Liver (tissue), 8 donors: ENCODE measurements at regions not wholly inside any gene's neighbourhood (a gene's known extent, or its start where the extent isn't known, plus 50 kb on each side); places are given as distances from the start of the nearest gene placed in this dataset.

Experiments used
- DNase-seq: peaks from one replicate; pipeline ENCODE4 v3.0.0-alpha.2; 2017; ENCODE audit warnings: low spot score
- H3K27ac ChIP-seq, 2 donors: one replicate each; pipeline ENCODE4 v1.7.0; 2013; ENCODE audit warnings: inconsistent platforms in 2 of 2, low read length in 2 of 2, control low read depth in 1 of 2, low read depth in 1 of 2, mild to moderate bottlenecking in 1 of 2
- H3K27me3 ChIP-seq, 4 donors: one replicate each; pipeline versions ENCODE4 v1.6.1 to v1.7.0; 2013; ENCODE audit warnings: low read length in 3 of 4, inconsistent platforms in 1 of 4, mild to moderate bottlenecking in 1 of 4, moderate library complexity in 1 of 4; ENCODE audit not compliant: control insufficient read depth in 4 of 4, insufficient read depth in 4 of 4
- H3K36me3 ChIP-seq, 4 donors: one replicate each; pipeline versions ENCODE4 v1.6.1 to v1.7.0; 2013; ENCODE audit warnings: low read length in 3 of 4, mild to moderate bottlenecking in 3 of 4, low read depth in 1 of 4, moderate library complexity in 1 of 4; ENCODE audit not compliant: control insufficient read depth in 4 of 4, insufficient read depth in 3 of 4
- H3K4me1 ChIP-seq, 4 donors: one replicate each; pipeline versions ENCODE4 v1.6.1 to v1.7.0; 2013; ENCODE audit warnings: low read length in 3 of 4, mild to moderate bottlenecking in 3 of 4, moderate library complexity in 1 of 4; ENCODE audit not compliant: control insufficient read depth in 4 of 4, insufficient read depth in 4 of 4
- H3K4me3 ChIP-seq, 3 donors: one replicate each; pipeline versions ENCODE4 v1.6.1 to v1.7.0; 2013; ENCODE audit warnings: low read length in 3 of 3, control low read depth in 1 of 3, low read depth in 1 of 3, mild to moderate bottlenecking in 1 of 3
- H3K9ac ChIP-seq, 2 donors: one replicate each; pipeline ENCODE4 v1.7.0; 2013; ENCODE audit warnings: low read length in 2 of 2, mild to moderate bottlenecking in 2 of 2, moderate library complexity in 2 of 2, control low read depth in 1 of 2, low read depth in 1 of 2
- H3K9me3 ChIP-seq, 4 donors: one replicate each; pipeline versions ENCODE4 v1.6.1 to v1.7.0; 2013; ENCODE audit warnings: low read length in 3 of 4; ENCODE audit not compliant: control insufficient read depth in 4 of 4
- ATF3 ChIP-seq: IDR thresholded peaks from 2 replicates; pipeline ENCODE4 v1.6.1; 2016; ENCODE audit warnings: antibody characterized with exemption
- CTCF ChIP-seq: fragments of 150-350 bp; IDR thresholded peaks from 2 replicates; pipeline ENCODE4 v1.5.1; 2017; ENCODE audit warnings: improper control_type of control experiment, low read depth, low read length; ENCODE audit not compliant: missing input control
- EGR1 ChIP-seq, 2 donors: IDR thresholded peaks; 2 replicates each; pipeline ENCODE4 v1.6.1; 2016 to 2018; ENCODE audit warnings: antibody characterized with exemption in 2 of 2, low read depth in 2 of 2
- FOXA2 ChIP-seq: IDR thresholded peaks from 2 replicates; pipeline ENCODE4 v1.6.1; 2016; ENCODE audit warnings: antibody characterized with exemption
- GABPA ChIP-seq, 2 donors: IDR thresholded peaks in 1 of 2; conservative IDR thresholded peaks in 1 of 2; 2 replicates each; pipeline ENCODE4 v1.6.1; 2016; ENCODE audit warnings: antibody characterized with exemption in 2 of 2, mild to moderate bottlenecking in 1 of 2, moderate library complexity in 1 of 2
- HNF4A ChIP-seq, 2 donors: conservative IDR thresholded peaks; 2 replicates each; pipeline ENCODE4 v1.6.1; 2016; ENCODE audit warnings: antibody characterized with exemption in 2 of 2, mild to moderate bottlenecking in 2 of 2
- HNF4G ChIP-seq: IDR thresholded peaks from 2 replicates; pipeline ENCODE4 v1.6.1; 2016; ENCODE audit warnings: antibody characterized with exemption
- JUND ChIP-seq, 2 donors: IDR thresholded peaks; 2 replicates each; pipeline ENCODE4 v1.6.1; 2016; ENCODE audit warnings: antibody characterized with exemption in 2 of 2
- MAX ChIP-seq: IDR thresholded peaks from 2 replicates; pipeline ENCODE4 v1.6.1; 2016; ENCODE audit warnings: antibody characterized with exemption
- NR2F2 ChIP-seq: IDR thresholded peaks from 2 replicates; pipeline ENCODE4 v1.6.1; 2016; ENCODE audit warnings: antibody characterized with exemption
- RAD21 ChIP-seq, 2 donors: IDR thresholded peaks; 2 replicates each; pipeline ENCODE4 v1.6.1; 2016; ENCODE audit warnings: antibody characterized with exemption in 2 of 2, mild to moderate bottlenecking in 2 of 2
- REST ChIP-seq: IDR thresholded peaks from 2 replicates; pipeline ENCODE4 v1.6.1; 2016; ENCODE audit warnings: antibody characterized with exemption, mild to moderate bottlenecking
- RXRA ChIP-seq, 2 donors: IDR thresholded peaks; 2 replicates each; pipeline ENCODE4 v1.6.1; 2017 to 2018; ENCODE audit warnings: antibody characterized with exemption in 2 of 2, mild to moderate bottlenecking in 1 of 2
- SP1 ChIP-seq: IDR thresholded peaks from 2 replicates; pipeline ENCODE4 v1.6.1; 2018; ENCODE audit warnings: antibody characterized with exemption, mild to moderate bottlenecking
- TAF1 ChIP-seq: conservative IDR thresholded peaks from 2 replicates; pipeline ENCODE4 v1.6.1; 2016; ENCODE audit warnings: antibody characterized with exemption, mild to moderate bottlenecking
- YY1 ChIP-seq: IDR thresholded peaks from 2 replicates; pipeline ENCODE4 v1.6.1; 2016; ENCODE audit warnings: antibody characterized with exemption, mild to moderate bottlenecking
- ZBTB33 ChIP-seq: IDR thresholded peaks from 2 replicates; pipeline ENCODE4 v1.6.1; 2016; ENCODE audit warnings: antibody characterized with exemption
- WGBS: extraction: QIAGEN DNeasy Blood & Tissue Kit; methylation state at CpG from one replicate; pipeline ENCODE4 v1.1.7; 2013; 5-methylcytosine and 5-hydroxymethylcytosine counted together
- donor health status: healthy.
- donor health status: healthy.
- donor health status: healthy.
- donor health status: healthy.
- donor health status: healthy.

GRCh38 chr13:50700664-50701305, 142.7 kb downstream of the DLEU7 start:
- Histone ChIP-seq H3K36me3 (no peaks in the 10 kb centered on the region), H3K27ac (no peak overlapping the region), H3K27me3 (no peaks in the 10 kb centered on the region), H3K9me3 (no peaks in the 10 kb centered on the region), H3K9ac (no peak overlapping the region), H3K4me3 (no peak overlapping the region), H3K4me1 (no peaks in the 10 kb centered on the region)
- no peak for DNase-seq
- TF ChIP-seq RAD21 (IDR thresholded peaks at IDR 0.05) = no peak
- no peak for TF ChIP-seq TAF1
- no peak for TF ChIP-seq NR2F2
- no peak for TF ChIP-seq FOXA2
- no peak for TF ChIP-seq HNF4A (conservative IDR thresholded peaks at IDR 0.05)
- TF ChIP-seq HNF4G = no peak
- TF ChIP-seq EGR1 (IDR thresholded peaks at IDR 0.05; ENCODE audit: low read depth in 2 of 2) = no peak
- 89% methylated on average over 1 of the region's 1 CpG for WGBS

- Histone ChIP-seq H3K27me3 (no peaks in the 10 kb centered on the region), H3K36me3 (no peaks in the 10 kb centered on the region), H3K27ac (no peak overlapping the region), H3K4me3 (no peak overlapping the region), H3K9me3 (no peaks in the 10 kb centered on the region), H3K9ac (no peak overlapping the region), H3K4me1 (no peaks in the 10 kb centered on the region)
- DNase-seq = no peak
- TF ChIP-seq MAX = no peak
- TF ChIP-seq NR2F2 = no peak
- TF ChIP-seq SP1 = no peak
- TF ChIP-seq HNF4A (conservative IDR thresholded peaks at IDR 0.05) = no peak
- no peak for TF ChIP-seq RXRA (IDR thresholded peaks at IDR 0.05)
- no peak for TF ChIP-seq CTCF
- TF ChIP-seq EGR1 (IDR thresholded peaks at IDR 0.05; ENCODE audit: low read depth in 2 of 2) = no peak
- no peak for TF ChIP-seq TAF1
- no peak for TF ChIP-seq RAD21 (IDR thresholded peaks at IDR 0.05)
- no peak for TF ChIP-seq ATF3
- no peak for TF ChIP-seq REST
- no peak for TF ChIP-seq ZBTB33
- no peak for TF ChIP-seq HNF4G
- TF ChIP-seq GABPA (IDR thresholded peaks at IDR 0.05 in 1 of 2, conservative IDR thresholded peaks at IDR 0.05 in 1 of 2) = no peak
- TF ChIP-seq YY1 = no peak
- TF ChIP-seq FOXA2 = no peak
- TF ChIP-seq JUND (IDR thresholded peaks at IDR 0.05) = no peak
- WGBS = 68% methylated on average over 2 of the region's 2 CpGs
These were observed 142.0 kb downstream of the DLEU7 start for GRCh38 chr13:50701469-50701868.
